OCI-LY7 (cell line): ENCODE measurements at regions not wholly inside any gene's neighbourhood (a gene's known extent, or its start where the extent isn't known, plus 50 kb on each side); places are given as distances from the start of the nearest gene placed in this dataset.

Experiments
- BruUV-seq: library from RNA; stranded (reverse); fragments of 400-500 nt; replicated peaks from 2 replicates; lab custom pipeline; 2021; lab: Mats Ljungman, UMichigan
- CTCF ChIA-PET: fragments of 300-600 bp; sonication (Branson Sonifier 250); formaldehyde crosslinking; loops from one replicate; lab custom pipeline; 2022; ENCODE audit warnings: antibody characterized with exemption; ENCODE audit not compliant: unreplicated experiment; lab: Charles Lee
- POLR2A ChIA-PET: fragments of 300-600 bp; sonication (Branson Sonifier 250); formaldehyde crosslinking; loops from one replicate; lab custom pipeline; 2022; ENCODE audit warnings: antibody characterized with exemption; lab: Charles Lee
- DNase-seq: peaks from one replicate; pipeline ENCODE4 v3.0.0-alpha.2; 2015; ENCODE audit warnings: low spot score
- H2AFZ ChIP-seq: fragments of 200-600 bp; sonication (generic), shearing (Covaris generic); 2 replicates; pipeline ENCODE4 v1.6.1; 2014; ENCODE audit warnings: mild to moderate bottlenecking, antibody characterized with exemption, low read length, moderate library complexity
- H3K27ac ChIP-seq: fragments of 200-600 bp; sonication (generic); 2 replicates; pipeline ENCODE4 v1.5.1; 2014; ENCODE audit warnings: mixed run types, low read depth, mild to moderate bottlenecking, moderate library complexity, low read length, inconsistent platforms; ENCODE audit not compliant: poor library complexity, severe bottlenecking
- H3K36me3 ChIP-seq: fragments of 200-600 bp; sonication (generic); 2 replicates; pipeline ENCODE4 v1.6.1; 2014; ENCODE audit warnings: mild to moderate bottlenecking, antibody characterized with exemption, low read length, moderate library complexity, mixed read lengths; ENCODE audit not compliant: insufficient read depth
- H3K4me1 ChIP-seq: fragments of 200-600 bp; sonication (generic); 2 replicates; pipeline ENCODE4 v1.5.1; 2014; ENCODE audit warnings: mild to moderate bottlenecking, low read length; ENCODE audit not compliant: insufficient read depth, poor library complexity, severe bottlenecking
- H3K4me2 ChIP-seq: fragments of 200-600 bp; sonication (generic); 2 replicates; pipeline ENCODE4 v1.6.1; 2014; ENCODE audit warnings: mild to moderate bottlenecking, low read length
- H3K4me3 ChIP-seq: fragments of 200-600 bp; sonication (generic); 2 replicates; pipeline ENCODE4 v1.5.1; 2014; ENCODE audit warnings: mild to moderate bottlenecking, low read depth, low read length; ENCODE audit not compliant: poor library complexity, severe bottlenecking
- H3K79me2 ChIP-seq: fragments of 200-600 bp; sonication (generic); 2 replicates; pipeline ENCODE4 v1.6.1; 2016; ENCODE audit warnings: low read depth, mild to moderate bottlenecking, low read length, moderate library complexity, mixed read lengths; ENCODE audit not compliant: insufficient read depth
- H3K9me2 ChIP-seq: fragments of 200-600 bp; sonication (generic); 2 replicates; pipeline ENCODE4 v1.6.1; 2016; ENCODE audit warnings: mild to moderate bottlenecking, low read length, mixed read lengths; ENCODE audit not compliant: insufficient read depth
- H3K9me3 ChIP-seq: fragments of 200-600 bp; sonication (generic); 2 replicates; pipeline ENCODE4 v1.6.1; 2014; ENCODE audit warnings: mild to moderate bottlenecking, mixed run types, low read length, mixed read lengths
- H4K20me1 ChIP-seq: fragments of 200-600 bp; sonication (generic); 2 replicates; pipeline ENCODE4 v1.6.1; 2014; ENCODE audit warnings: mild to moderate bottlenecking, antibody characterized with exemption, low read length, moderate library complexity, mixed read lengths; ENCODE audit not compliant: insufficient read depth
- EZH2phosphoT487 ChIP-seq: fragments of 200-600 bp; sonication (generic); IDR thresholded peaks from 2 replicates; pipeline ENCODE4 v1.6.1; 2018; ENCODE audit warnings: low read depth, borderline replicate concordance, mild to moderate bottlenecking, mixed run types, antibody characterized with exemption, low read length, moderate library complexity, mixed read lengths
- intact Hi-C: fragments of 100-400 bp; cut with micrococcal nuclease; formaldehyde crosslinking; loops from one replicate; pipeline ENCODE4 v1.10.0; 2022; ENCODE audit not compliant: unreplicated experiment
- TF ChIP-seq, protein P1 (sequence below): fragments of 200-600 bp; sonication (generic); conservative IDR thresholded peaks from 2 replicates; pipeline ENCODE4 v1.5.1; 2014; ENCODE audit warnings: mild to moderate bottlenecking, antibody characterized with exemption, low read length, moderate library complexity, mixed read lengths

DNA sequence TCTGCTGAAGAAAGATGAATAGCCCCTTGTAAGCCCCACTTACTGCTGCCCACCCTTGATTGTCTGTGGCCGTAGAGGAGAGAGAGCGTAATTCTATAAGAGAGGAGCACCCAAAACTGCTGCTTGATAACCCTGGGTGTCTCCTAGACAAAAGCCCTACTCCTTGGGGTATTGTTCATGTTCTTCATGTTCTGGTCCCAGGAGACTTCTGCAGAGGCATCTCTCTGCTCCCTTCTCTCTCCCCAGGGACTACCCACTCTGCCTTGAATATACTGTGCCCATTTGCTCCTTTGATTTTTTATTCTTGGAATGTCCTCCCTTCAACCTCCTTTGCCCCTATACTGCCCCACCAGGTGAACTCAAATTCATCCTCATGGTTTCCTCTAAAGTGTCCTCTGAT, 417.8 kb upstream of the CADM1 start:
- no peaks in the 10 kb centered on the region for H3K9me2 ChIP-seq
- CTCF ChIA-PET = interaction anchor here (2.6 kb wide), 1 partner anchor 8 kb away, joined by 15 read pairs; no protein-coding TSS in a partner anchor
- TF ChIP-seq EZH2phosphoT487 = no peak
- TF ChIP-seq, protein P1, sequence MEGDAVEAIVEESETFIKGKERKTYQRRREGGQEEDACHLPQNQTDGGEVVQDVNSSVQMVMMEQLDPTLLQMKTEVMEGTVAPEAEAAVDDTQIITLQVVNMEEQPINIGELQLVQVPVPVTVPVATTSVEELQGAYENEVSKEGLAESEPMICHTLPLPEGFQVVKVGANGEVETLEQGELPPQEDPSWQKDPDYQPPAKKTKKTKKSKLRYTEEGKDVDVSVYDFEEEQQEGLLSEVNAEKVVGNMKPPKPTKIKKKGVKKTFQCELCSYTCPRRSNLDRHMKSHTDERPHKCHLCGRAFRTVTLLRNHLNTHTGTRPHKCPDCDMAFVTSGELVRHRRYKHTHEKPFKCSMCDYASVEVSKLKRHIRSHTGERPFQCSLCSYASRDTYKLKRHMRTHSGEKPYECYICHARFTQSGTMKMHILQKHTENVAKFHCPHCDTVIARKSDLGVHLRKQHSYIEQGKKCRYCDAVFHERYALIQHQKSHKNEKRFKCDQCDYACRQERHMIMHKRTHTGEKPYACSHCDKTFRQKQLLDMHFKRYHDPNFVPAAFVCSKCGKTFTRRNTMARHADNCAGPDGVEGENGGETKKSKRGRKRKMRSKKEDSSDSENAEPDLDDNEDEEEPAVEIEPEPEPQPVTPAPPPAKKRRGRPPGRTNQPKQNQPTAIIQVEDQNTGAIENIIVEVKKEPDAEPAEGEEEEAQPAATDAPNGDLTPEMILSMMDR = peak; percentile 15; the same call in 1 of the 2 replicates
- H3K9me3 ChIP-seq = no peaks in the 10 kb centered on the region
- H3K4me2 ChIP-seq = peak overlapping the region; percentile 14
- no TSS peak for BruUV-seq
- DNase-seq = peak; percentile 44
- no peak overlapping the region for H3K27ac ChIP-seq
- no peaks in the 10 kb centered on the region for H3K36me3 ChIP-seq
- no peak overlapping the region for H3K4me3 ChIP-seq
- H3K4me1 ChIP-seq = peaks cover 36% of the 10 kb centered on the region
- intact Hi-C loops = no loop called here
- no peak overlapping the region for H2AFZ ChIP-seq
- no peaks in the 10 kb centered on the region for H3K79me2 ChIP-seq
- POLR2A ChIA-PET = interaction anchor here (1.4 to 5.2 kb wide), 3 partner anchors 7 to 49 kb away, joined by 6 to 44 read pairs (median 10); no protein-coding TSS in a partner anchor
- no peaks in the 10 kb centered on the region for H4K20me1 ChIP-seq

DNA sequence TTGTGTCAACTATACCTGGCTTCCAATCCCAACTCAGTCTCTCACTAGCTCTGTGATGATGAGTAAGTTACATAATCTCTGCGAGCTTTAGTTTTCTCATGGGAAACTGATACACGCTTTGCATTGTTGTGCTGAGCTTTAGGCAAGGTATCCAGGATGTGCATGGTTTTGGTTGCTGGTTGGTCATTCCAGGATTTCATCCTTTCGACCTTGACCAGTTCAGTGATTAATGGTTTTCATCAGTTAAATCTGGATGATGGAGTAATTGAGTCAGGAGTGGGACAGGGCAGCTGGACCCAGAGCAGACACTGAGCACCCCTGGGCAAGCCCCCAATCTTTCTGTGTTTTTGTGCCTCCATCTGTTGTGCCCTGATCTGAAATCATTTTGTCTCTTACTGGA, 417.3 kb upstream of the CADM1 start:
- Histone ChIP-seq H3K27ac (no peak overlapping the region), H3K9me3 (no peaks in the 10 kb centered on the region), H3K9me2 (no peaks in the 10 kb centered on the region), H4K20me1 (no peaks in the 10 kb centered on the region), H3K36me3 (no peaks in the 10 kb centered on the region), H3K4me2 (peak overlapping the region; percentile 14), H2AFZ (no peak overlapping the region), H3K4me1 (peaks cover 36% of the 10 kb centered on the region), H3K79me2 (no peaks in the 10 kb centered on the region), H3K4me3 (no peak overlapping the region)
- no TSS peak for BruUV-seq
- ChIA-PET CTCF (interaction anchor here (2.6 kb wide), 1 partner anchor 9 kb away, joined by 15 read pairs; no protein-coding TSS in a partner anchor), POLR2A (interaction anchor here (0.6 to 5.2 kb wide), 3 partner anchors 7 to 20 kb away, joined by 3 to 44 read pairs (median 10); no protein-coding TSS in a partner anchor)
- intact Hi-C loops = no loop called here
- TF ChIP-seq, protein P1 = no peak
- TF ChIP-seq EZH2phosphoT487 = no peak
- DNase-seq = no peak

DNA sequence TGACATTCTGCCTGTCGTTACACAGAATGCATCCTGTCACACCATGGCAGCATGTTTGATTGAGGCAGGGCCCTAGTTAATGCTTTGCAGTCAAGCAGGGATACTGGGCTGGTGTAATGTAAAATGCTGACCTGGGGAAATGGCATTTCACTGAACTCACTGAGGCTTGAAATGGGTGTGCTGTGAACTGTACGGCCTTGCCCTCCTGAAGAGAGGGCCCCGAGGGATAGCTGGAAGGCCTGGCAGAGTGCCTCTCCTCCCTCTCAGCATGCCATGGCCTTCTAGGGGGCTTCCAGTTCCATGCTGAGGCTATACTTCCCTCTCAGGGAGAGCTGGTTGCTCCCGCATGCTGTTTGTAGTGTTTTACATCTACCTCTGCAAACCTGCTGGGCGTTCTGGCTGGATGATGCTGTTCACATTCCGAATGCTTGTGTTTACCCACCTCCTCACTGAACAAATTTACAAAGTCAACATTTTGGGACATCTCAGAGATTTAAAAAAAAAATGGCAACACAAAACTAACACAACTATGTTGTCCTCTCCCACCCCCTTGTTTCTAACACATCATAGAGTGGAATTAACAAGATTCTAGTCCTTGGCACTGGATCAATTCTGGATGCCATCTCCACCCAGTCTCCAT, 416.7 kb upstream of the CADM1 start:
- H3K36me3 ChIP-seq = no peaks in the 10 kb centered on the region
- peaks cover 36% of the 10 kb centered on the region for H3K4me1 ChIP-seq
- H3K4me3 ChIP-seq = no peak overlapping the region
- intact Hi-C loops = no loop called here
- H2AFZ ChIP-seq = no peak overlapping the region
- TF ChIP-seq EZH2phosphoT487 = no peak
- TF ChIP-seq, protein P1 = no peak
- H4K20me1 ChIP-seq = no peaks in the 10 kb centered on the region
- DNase-seq = no peak
- ChIA-PET POLR2A (interaction anchor here (0.6 to 5.2 kb wide), 3 partner anchors 8 to 20 kb away, joined by 3 to 44 read pairs (median 10); no protein-coding TSS in a partner anchor), CTCF (interaction anchor here (0.6 to 2.6 kb wide), 2 partner anchors 9 to 17 kb away, joined by 3 to 15 read pairs; no protein-coding TSS in a partner anchor)
- no peak overlapping the region for H3K27ac ChIP-seq
- H3K9me2 ChIP-seq = no peaks in the 10 kb centered on the region
- no peaks in the 10 kb centered on the region for H3K79me2 ChIP-seq
- BruUV-seq = no TSS peak
- no peak overlapping the region for H3K4me2 ChIP-seq
- H3K9me3 ChIP-seq = no peaks in the 10 kb centered on the region
